ENCODE measurements at regions not wholly inside any gene's neighbourhood (a gene's known extent, or its start where the extent isn't known, plus 50 kb on each side); places are given as distances from the start of the nearest gene placed in this dataset.

GRCh38 chr13:67299072-67299635 lies 69.0 kb upstream of the PCDH9 start:
- no peak overlapping the region for H3K27ac ChIP-seq (ENCODE audit: low read length)
- H4K20me1 ChIP-seq (ENCODE audit: insufficient read depth, low read length): no peaks in the 10 kb centered on the region
- TF ChIP-seq CTCF (IDR thresholded peaks at IDR 0.05; ENCODE audit: low read depth, low read length) (no peak), EZH2phosphoT487 (IDR thresholded peaks at IDR 0.05; ENCODE audit: low read depth) (no peak)
- H3K79me2 ChIP-seq (ENCODE audit: low read length): no peaks in the 10 kb centered on the region
- no peak overlapping the region for H3K9ac ChIP-seq (ENCODE audit: low read length)
- no peak overlapping the region for H2AFZ ChIP-seq (ENCODE audit: low read depth, low read length)
- H3K27me3 ChIP-seq (ENCODE audit: low read depth, low read length): no peaks in the 10 kb centered on the region
- H3K9me3 ChIP-seq (ENCODE audit: insufficient read depth, low read length): no peaks in the 10 kb centered on the region
- no peaks in the 10 kb centered on the region for H3K36me3 ChIP-seq (replicated peaks; ENCODE audit: low read depth, low read length)
- H3K4me3 ChIP-seq (ENCODE audit: low read length): no peak overlapping the region
- H3K4me2 ChIP-seq (ENCODE audit: low read length): no peak overlapping the region
- H3K4me1 ChIP-seq (ENCODE audit: low read length): no peaks in the 10 kb centered on the region

- no peaks in the 10 kb centered on the region for H4K20me1 ChIP-seq (ENCODE audit: insufficient read depth, low read length)
- H3K36me3 ChIP-seq (replicated peaks; ENCODE audit: low read depth, low read length): no peaks in the 10 kb centered on the region
- H3K27ac ChIP-seq (ENCODE audit: low read length): no peak overlapping the region
- H3K79me2 ChIP-seq (ENCODE audit: low read length): no peaks in the 10 kb centered on the region
- H3K27me3 ChIP-seq (ENCODE audit: low read depth, low read length): no peaks in the 10 kb centered on the region
- no peak overlapping the region for H2AFZ ChIP-seq (ENCODE audit: low read depth, low read length)
- H3K4me2 ChIP-seq (ENCODE audit: low read length): no peak overlapping the region
- H3K4me1 ChIP-seq (ENCODE audit: low read length): no peaks in the 10 kb centered on the region
- no peak overlapping the region for H3K9ac ChIP-seq (ENCODE audit: low read length)
- no peak for TF ChIP-seq CTCF (IDR thresholded peaks at IDR 0.05; ENCODE audit: low read depth, low read length)
- no peak for TF ChIP-seq EZH2phosphoT487 (IDR thresholded peaks at IDR 0.05; ENCODE audit: low read depth)
- no peak overlapping the region for H3K4me3 ChIP-seq (ENCODE audit: low read length)
- no peaks in the 10 kb centered on the region for H3K9me3 ChIP-seq (ENCODE audit: insufficient read depth, low read length)
Measured at GRCh38 chr13:67298297-67298696, 68.2 kb upstream of the PCDH9 start.

- TF ChIP-seq EZH2phosphoT487 (IDR thresholded peaks at IDR 0.05; ENCODE audit: low read depth) (no peak), CTCF (IDR thresholded peaks at IDR 0.05; ENCODE audit: low read depth, low read length) (no peak)
- Histone ChIP-seq H3K9ac (ENCODE audit: low read length) (no peak overlapping the region), H3K4me2 (ENCODE audit: low read length) (no peak overlapping the region), H4K20me1 (ENCODE audit: insufficient read depth, low read length) (no peaks in the 10 kb centered on the region), H2AFZ (ENCODE audit: low read depth, low read length) (no peak overlapping the region), H3K4me1 (ENCODE audit: low read length) (no peaks in the 10 kb centered on the region), H3K36me3 (replicated peaks; ENCODE audit: low read depth, low read length) (no peaks in the 10 kb centered on the region), H3K27ac (ENCODE audit: low read length) (no peak overlapping the region), H3K27me3 (ENCODE audit: low read depth, low read length) (no peaks in the 10 kb centered on the region), H3K9me3 (ENCODE audit: insufficient read depth, low read length) (no peaks in the 10 kb centered on the region), H3K4me3 (ENCODE audit: low read length) (no peak overlapping the region), H3K79me2 (ENCODE audit: low read length) (no peaks in the 10 kb centered on the region)
Measured at GRCh38 chr13:67296511-67296910, 66.4 kb upstream of the PCDH9 start.

GRCh38 chr13:67292886-67293285 lies 62.8 kb upstream of the PCDH9 start:
- H3K27me3 ChIP-seq (ENCODE audit: low read depth, low read length): no peaks in the 10 kb centered on the region
- H3K4me2 ChIP-seq (ENCODE audit: low read length): no peak overlapping the region
- H3K9ac ChIP-seq (ENCODE audit: low read length): no peak overlapping the region
- H3K4me3 ChIP-seq (ENCODE audit: low read length): no peak overlapping the region
- TF ChIP-seq CTCF (IDR thresholded peaks at IDR 0.05; ENCODE audit: low read depth, low read length) (no peak), EZH2phosphoT487 (IDR thresholded peaks at IDR 0.05; ENCODE audit: low read depth) (no peak)
- H4K20me1 ChIP-seq (ENCODE audit: insufficient read depth, low read length): no peaks in the 10 kb centered on the region
- no peak overlapping the region for H2AFZ ChIP-seq (ENCODE audit: low read depth, low read length)
- H3K9me3 ChIP-seq (ENCODE audit: insufficient read depth, low read length): no peaks in the 10 kb centered on the region
- H3K4me1 ChIP-seq (ENCODE audit: low read length): no peaks in the 10 kb centered on the region
- H3K79me2 ChIP-seq (ENCODE audit: low read length): no peaks in the 10 kb centered on the region
- no peak overlapping the region for H3K27ac ChIP-seq (ENCODE audit: low read length)
- no peaks in the 10 kb centered on the region for H3K36me3 ChIP-seq (replicated peaks; ENCODE audit: low read depth, low read length)
